Astrocyte of the spinal cord (primary cell): ENCODE measurements at regions not wholly inside any gene's neighbourhood (a gene's known extent, or its start where the extent isn't known, plus 50 kb on each side); places are given as distances from the start of the nearest gene placed in this dataset.
"Not testable (repeated sequence)": the region's sequence is repeated elsewhere in the genome, so short reads cannot be mapped to it uniquely, and the experiment has no call there.

Source experiments
- DNase-seq: peaks from one replicate; pipeline ENCODE4 v3.0.0; 2011; ENCODE audit warnings: low read depth, low spot score
- H3K4me3 ChIP-seq: 2 replicates; pipeline ENCODE4 v1.5.1; 2011; ENCODE audit warnings: low read depth, mild to moderate bottlenecking, low read length, moderate library complexity
- in situ Hi-C: cut with HindIII; loops from 2 replicates; pipeline ENCODE4 v1.10.0; 2017; ENCODE audit warnings: low sequenced_read_pairs
- TF ChIP-seq, protein P1 (sequence below): IDR thresholded peaks from 2 replicates; pipeline ENCODE4 v1.5.1; 2012; ENCODE audit warnings: low read depth, mild to moderate bottlenecking, low read length, inconsistent platforms

DNA sequence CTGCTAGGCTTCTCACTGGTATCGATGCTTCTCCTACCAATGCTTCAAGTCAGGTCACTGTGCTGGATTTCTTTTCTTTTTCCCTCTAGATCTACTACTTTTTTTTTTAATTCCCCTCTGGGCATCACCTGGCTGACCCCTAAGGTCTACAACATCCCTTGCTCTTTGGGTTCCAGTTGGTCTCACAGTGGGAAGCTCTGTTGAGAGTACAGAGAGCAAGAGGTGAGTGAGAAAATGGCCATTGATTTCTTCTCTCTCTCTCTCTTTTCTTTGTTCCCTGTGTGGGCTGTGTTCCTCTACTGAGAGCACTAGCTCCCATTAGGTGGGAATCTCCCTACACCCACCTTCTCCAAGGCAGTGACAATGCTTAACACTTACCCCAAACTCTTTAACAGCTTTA, 413.4 kb downstream of the KCNJ2 start:
- in situ Hi-C loops: no loop called here
- no peak overlapping the region for H3K4me3 ChIP-seq
- TF ChIP-seq, protein P1, sequence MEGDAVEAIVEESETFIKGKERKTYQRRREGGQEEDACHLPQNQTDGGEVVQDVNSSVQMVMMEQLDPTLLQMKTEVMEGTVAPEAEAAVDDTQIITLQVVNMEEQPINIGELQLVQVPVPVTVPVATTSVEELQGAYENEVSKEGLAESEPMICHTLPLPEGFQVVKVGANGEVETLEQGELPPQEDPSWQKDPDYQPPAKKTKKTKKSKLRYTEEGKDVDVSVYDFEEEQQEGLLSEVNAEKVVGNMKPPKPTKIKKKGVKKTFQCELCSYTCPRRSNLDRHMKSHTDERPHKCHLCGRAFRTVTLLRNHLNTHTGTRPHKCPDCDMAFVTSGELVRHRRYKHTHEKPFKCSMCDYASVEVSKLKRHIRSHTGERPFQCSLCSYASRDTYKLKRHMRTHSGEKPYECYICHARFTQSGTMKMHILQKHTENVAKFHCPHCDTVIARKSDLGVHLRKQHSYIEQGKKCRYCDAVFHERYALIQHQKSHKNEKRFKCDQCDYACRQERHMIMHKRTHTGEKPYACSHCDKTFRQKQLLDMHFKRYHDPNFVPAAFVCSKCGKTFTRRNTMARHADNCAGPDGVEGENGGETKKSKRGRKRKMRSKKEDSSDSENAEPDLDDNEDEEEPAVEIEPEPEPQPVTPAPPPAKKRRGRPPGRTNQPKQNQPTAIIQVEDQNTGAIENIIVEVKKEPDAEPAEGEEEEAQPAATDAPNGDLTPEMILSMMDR: no peak
- no peak for DNase-seq

DNA sequence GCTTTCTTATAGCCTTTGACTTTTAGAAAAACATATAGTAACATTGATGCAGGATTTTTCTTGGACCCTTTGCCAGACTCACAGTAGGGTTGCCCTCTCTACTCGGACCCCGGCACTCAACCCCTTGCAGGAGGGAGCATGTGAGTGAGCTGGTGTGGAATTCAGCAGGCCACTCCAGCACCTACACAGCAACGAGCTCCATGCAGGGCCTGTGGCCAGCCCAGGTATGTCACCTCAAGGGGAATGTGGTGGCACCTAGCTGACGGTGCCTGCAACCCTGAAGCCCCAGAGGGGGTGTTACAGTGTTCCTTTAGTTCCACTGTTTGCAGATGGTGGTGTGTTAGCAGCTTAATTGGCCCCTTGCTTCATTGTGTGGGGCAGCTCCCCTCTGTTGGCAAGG, 414.9 kb downstream of the KCNJ2 start:
- TF ChIP-seq, protein P1: no peak
- H3K4me3 ChIP-seq: no peak overlapping the region
- DNase-seq: no peak
- in situ Hi-C loops: no loop called here

- in situ Hi-C loops: no loop called here
- TF ChIP-seq, protein P1: no peak
- H3K4me3 ChIP-seq: no peak overlapping the region
- peak; percentile 77 for DNase-seq
These were observed 418.7 kb downstream of the KCNJ2 start for GRCh38 chr17:70588003-70588402.

GRCh38 chr17:70597774-70598173, 428.4 kb downstream of the KCNJ2 start:
- TF ChIP-seq, protein P1: no peak

DNA sequence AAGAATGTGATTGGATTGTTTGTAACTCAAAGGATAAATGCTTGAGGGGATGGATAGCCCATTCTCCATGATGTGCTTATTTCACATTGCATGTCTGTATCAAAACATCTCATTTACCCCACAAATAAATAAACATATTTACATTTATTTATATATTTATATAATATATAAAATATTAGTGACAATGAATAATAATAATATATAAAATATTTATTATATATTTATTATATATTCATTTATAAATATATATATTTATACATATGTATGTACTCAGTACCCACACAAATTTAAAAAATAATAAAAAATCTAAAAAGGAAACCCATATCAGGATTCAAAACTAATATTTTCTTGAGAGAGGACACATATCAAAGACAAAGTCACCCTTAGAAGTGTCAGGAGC, 429.9 kb downstream of the KCNJ2 start:
- in situ Hi-C loops: no loop called here
- no peak for DNase-seq
- H3K4me3 ChIP-seq: no peak overlapping the region
- TF ChIP-seq, protein P1: no peak

More at GRCh38 chr17:70597774-70598173, 428.4 kb downstream of the KCNJ2 start:
- DNase-seq: no peak
- in situ Hi-C loops: no loop called here
- H3K4me3 ChIP-seq: no peak overlapping the region

DNA sequence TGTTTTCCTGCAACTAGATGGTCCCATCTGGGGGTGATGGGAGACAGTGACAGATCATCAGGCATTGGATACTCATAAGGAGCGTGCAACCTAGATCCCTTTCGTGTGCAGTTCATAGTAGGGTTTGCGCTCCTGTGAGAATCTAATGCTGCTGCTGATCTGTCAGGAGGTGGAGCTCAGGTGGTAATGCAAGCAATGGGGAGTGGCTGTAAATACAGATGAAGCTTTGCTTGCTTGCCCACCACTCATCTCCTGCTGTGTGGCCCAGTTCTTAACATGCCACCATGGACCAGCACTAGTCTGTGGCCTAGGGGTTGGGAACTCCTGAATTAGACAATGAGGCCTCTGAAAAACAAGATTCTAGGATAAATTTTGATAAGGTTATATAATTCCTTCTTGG, 430.6 kb downstream of the KCNJ2 start:
- H3K4me3 ChIP-seq, in situ Hi-C loops, DNase-seq: not testable (repeated sequence)

DNA sequence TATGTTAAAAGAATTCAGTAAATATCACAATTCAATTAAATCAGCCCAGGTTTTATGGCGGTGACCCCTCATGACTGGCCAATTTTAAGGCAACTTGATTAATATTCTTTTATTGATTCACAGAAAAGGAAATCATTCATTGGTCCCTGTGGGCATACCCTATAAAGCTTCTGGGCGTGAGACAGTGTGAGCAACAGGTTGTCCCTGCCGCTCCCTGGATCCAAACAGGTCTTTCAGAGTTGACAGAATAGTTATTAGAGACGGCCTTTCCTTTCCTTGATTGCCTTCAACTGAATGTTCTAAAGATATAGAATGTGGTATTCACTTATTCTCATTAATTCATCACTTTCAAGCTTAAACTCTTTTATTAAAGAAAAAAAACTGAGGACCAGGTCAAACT, 433.9 kb downstream of the KCNJ2 start:
- no peak overlapping the region for H3K4me3 ChIP-seq
- in situ Hi-C loops: no loop called here
- TF ChIP-seq, protein P1: no peak
- no peak for DNase-seq
